ENCODE measurements at regions not wholly inside any gene's neighbourhood (a gene's known extent, or its start where the extent isn't known, plus 50 kb on each side); places are given as distances from the start of the nearest gene placed in this dataset.
"Not testable (repeated sequence)": the region's sequence is repeated elsewhere in the genome, so short reads cannot be mapped to it uniquely, and the experiment has no call there.

DNA sequence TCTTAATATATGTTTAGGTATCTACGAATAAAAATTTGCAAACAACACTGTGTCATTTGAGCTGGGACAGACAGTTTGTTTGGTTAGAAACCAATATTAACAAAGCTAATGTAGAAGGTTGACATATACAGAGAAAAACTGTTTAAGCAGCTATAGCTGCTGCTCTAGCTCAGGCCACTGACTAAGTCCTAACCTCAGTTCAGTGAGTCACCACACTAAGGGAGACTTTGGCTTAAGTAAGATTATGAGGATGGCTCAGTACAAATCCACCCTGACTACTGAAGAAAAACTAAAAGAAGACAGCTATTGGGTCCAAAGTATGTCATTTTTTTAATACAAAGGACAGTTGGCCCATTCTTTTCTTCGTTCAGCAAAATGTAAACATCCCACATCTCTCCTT, 717.3 kb upstream of the ACTRT1 start:
- no peak for ATAC-seq
- no peak for DNase-seq

DNA sequence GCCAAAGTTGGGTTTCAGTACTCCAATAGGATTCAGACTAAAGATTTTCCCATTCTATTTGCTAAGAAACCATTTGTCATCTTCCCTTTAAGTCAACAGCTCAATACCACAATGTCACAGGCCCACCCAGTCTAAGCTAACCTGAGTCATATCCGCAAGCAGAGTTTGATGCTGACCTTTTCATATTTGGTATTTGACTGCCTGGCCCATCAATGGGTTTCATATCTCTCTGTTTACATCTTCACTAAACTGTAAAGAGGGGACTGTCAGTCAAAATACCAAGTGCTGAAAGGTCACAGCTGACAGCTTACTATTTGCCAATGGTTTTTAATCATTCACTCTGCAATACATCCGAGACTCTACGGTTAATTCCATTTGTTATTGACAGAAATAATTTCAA, 707.5 kb upstream of the ACTRT1 start:
- DNase-seq, result no peak
- ATAC-seq, result no peak

DNA sequence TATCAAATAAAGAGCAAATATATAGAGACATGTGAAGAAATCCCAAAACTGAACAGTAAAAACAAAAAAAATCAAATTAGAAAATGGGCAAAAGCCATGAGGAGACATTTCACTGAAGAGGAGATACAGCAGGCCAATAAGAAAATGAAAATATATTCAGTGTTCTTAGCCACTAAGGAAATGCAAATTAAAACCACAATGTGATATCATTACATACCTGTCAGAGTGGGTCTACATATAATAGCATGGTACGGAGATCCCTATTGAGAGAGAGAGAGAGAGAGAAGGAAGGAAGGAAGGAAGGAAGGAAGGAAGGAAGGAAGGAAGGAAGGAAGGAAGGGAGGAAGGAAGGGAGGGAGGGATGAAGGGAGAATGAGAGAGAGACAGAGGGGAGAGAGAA, 707.0 kb upstream of the ACTRT1 start:
- ATAC-seq, result no peak
- DNase-seq, result no peak

DNA sequence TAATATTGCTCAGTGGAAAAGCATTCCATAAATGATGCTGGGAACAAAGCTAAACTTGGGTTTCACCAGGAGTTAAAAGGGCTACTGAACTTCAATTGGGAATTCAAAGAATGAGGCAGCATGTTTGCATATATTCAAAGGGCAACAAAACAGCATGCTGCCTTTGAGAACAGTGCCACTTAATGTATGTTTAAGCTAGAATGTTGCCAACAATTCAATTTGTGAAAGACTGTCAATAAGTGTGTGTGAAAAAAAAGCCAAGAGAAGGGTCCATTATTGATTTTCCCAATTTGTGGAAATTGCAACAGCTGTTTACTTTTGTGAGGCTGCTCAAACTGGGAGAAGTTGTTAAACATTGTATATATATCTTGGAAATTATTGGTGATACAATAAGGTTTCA, 701.9 kb upstream of the ACTRT1 start:
- no peak for DNase-seq
- no peak for ATAC-seq

DNA sequence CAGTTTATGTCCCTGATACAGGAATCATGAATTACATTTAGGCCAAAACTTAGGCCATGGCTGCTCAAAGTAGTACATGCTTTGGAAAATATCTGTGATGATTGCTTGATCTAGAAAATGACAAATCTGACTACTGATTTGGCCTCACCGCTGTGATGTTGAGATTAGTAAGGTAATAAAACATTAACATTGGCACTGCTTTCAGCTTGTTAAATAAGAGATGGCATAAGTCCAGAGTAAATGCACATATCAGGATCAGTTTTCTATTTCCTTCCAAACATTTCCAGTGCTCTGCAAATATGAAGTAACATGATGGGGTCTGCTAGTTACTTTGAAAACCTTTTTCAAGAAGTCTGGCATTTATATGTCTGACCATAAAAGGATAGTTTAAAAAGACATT, 687.3 kb upstream of the ACTRT1 start:
- DNase-seq (no peak), ATAC-seq (no peak)

DNA sequence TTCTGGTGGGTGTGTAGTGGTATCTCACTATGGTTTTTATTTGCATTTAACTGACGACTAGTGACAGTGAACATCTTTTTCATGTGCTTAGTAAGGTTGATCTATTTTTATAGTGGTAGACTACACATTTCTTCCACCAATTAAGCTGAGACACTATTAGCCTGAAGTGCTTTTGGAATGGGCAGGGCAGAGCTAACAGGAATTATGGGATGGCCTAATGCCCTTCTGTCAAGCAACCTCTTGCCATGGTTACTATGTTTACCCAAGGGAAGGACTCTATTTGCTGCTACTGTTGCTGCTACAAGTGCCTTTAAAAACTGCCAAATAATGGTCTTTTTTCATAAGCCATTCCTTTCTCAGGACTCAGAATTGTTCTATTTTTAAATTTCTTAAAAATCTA, 676.7 kb upstream of the ACTRT1 start:
- DNase-seq, result no peak
- ATAC-seq, result no peak

DNA sequence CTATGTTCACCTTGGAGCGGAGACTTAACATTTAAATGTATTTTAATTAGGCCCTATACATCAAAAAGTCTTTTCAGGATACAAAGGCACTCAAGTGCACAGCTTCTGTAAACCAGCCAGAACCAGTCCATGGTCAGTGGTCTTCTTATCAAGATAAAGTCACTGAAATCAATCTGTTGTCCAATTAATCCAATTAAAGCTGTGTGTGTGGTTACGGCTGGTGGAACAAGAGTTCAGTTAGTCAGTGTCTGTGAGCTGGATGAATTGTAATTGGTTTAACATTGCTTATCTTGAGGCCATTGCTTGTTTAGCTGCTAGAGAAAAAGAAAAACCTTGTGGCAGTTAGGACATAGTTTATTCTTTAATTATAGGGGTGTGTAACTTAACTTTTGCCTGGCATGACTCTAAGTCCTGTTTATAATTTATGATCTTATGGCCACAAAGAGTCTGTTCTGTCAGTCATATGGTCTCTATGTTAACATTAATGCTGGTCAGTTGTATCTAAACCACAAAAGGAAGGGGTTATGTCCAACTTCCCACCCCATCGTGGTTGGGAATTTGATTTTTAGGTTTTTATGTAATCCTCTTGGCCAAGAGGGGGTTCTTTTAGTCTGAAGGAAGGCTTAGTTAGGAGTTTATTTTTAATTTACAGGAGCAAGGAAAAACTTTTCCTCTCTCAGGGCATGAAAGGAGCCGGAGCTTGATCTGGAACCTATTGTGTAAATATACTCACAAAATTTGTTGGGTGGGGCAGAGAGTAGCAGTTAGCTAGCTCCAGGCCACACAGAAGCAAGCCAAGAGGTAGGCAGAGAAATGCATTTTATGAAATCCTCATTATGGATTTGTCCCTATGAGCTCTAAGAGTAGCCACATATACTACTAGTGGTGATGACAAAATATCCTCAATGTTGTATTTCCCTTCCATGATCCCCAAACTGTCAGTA, 665.7 kb upstream of the ACTRT1 start:
- DNase-seq (no peak), ATAC-seq (no peak)

DNA sequence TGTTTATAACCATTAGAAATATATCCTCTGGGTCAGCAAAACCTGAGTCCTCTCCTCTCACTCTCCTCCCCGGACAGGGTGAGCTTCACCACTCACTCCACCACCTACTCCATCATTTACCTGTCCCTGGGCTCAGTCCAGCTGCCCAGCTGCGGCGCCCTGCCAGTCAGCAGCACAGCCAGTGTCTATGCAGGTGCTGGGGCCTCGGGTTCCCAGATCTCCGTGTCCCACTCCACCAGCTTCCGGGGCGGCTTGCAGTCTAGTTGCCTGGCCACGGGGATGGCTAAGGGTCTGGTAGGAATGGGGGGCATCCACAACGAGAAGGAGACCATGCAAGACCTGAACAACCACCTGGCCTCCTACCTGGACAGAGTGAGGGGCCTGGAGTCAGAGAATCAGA, 662.2 kb upstream of the ACTRT1 start:
- ATAC-seq, result no peak
- DNase-seq, result no peak

DNA sequence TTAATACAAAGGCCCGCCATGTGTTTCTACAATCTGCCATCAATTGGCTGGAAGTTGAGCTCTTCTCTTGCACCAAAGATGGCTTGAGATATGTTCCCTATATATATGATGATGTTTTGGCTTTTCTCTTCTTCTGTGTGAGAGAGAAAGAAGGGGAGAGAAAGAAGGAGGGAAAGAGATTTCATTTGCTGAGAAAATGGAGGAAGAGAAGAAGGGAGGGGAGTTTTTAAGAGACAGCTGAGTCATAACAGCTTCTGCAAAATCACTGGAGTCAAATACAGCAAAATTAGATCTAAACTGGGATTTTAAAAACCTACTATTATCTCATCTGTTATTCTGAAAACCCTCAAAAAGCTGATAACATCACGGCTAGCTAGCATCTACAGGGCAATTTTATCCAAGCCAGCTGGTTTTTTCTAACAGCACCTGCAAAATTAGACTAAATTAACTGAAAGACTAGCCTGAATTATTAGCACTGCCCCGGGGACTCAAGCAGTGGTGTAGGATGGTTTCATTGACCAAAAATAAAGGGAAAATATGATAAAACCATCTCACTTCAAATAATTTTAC, 647.6 kb upstream of the ACTRT1 start:
- DNase-seq (no peak), ATAC-seq (no peak)

DNA sequence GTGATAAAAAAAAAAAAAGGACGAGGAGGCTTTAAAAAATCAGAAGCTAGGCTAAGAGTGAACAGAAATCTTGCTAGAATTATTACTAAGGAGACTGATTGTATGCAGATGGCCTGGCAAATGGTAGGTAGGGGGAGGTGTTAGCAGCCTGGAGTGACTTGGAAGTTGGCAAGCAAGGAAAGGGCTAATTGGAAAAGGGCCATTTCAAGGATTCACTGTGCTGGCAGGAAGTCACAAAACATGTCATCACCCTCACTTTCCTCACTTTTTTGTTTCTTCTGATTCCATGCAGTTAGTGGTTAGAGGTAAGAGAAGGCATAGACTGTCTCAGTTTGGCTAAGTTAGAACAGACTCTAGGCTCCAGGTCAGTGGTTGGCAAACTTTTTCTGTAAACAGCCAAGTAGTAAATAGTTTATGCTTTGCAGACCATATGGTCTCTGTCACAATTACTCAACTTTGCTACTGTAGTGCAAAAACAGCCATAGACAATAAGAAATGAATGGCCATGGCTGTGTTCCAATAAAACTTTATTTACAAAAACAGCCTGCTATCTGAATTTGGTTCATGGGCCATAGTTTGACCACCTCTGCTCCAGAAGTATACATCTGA, 646.5 kb upstream of the ACTRT1 start:
- no peak for DNase-seq
- ATAC-seq, result no peak

DNA sequence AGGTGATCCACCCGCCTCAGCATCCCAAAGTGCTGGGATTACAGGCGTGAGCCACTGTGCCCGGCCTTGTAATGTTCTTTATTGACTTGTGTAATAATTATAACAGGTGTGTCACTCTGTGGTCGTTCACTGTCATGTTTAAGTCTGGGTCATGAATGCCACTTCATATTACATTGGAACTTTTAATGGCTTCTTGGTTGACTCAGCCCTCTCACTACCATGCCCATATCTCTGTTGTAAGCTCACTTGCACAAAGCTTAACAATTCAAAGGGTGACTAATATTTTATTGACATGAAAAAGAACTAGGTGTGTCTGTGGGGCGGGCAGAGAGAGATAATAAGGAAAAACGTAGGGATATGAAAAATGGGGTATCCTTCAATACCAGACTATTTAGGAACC, 639.7 kb upstream of the ACTRT1 start:
- DNase-seq (no peak), ATAC-seq (no peak)

DNA sequence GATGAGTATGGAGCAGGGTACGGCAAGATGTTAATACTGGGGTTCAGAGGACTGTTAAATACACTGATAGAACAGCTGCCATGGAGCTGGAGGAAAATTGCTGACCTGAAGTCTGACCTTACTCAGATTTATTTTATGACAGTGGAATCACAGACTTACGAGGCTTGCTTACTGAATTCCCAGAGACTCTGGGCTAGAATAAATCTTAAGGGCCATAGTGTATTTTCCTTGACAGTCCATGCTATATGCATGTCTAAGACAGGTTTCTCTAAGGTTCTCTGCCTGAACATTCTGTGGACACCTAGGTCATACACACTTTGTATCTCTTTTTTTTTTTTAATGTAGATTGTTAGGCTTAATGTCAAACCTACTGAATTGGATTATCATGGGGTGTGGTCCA, 633.2 kb upstream of the ACTRT1 start:
- no peak for ATAC-seq
- no peak for DNase-seq

DNA sequence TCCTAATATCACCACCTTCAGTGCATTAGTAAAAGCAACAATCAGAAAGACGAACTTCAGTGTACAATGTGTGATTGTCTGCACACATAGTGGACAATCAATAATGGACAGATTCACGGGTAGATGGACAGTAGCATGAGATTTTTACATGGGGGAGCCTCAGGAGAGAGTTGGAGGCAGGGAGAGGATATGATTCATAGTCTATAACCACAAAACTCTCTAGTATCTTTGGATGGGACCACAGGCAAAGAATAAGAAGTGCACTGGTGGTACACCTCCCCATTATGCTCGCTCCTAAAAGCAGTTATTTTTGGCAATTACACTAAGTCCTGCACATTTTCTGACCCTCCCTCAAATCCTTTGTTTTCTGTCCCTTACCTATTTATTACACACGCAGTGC, 624.4 kb upstream of the ACTRT1 start:
- DNase-seq (no peak), ATAC-seq (no peak)

DNA sequence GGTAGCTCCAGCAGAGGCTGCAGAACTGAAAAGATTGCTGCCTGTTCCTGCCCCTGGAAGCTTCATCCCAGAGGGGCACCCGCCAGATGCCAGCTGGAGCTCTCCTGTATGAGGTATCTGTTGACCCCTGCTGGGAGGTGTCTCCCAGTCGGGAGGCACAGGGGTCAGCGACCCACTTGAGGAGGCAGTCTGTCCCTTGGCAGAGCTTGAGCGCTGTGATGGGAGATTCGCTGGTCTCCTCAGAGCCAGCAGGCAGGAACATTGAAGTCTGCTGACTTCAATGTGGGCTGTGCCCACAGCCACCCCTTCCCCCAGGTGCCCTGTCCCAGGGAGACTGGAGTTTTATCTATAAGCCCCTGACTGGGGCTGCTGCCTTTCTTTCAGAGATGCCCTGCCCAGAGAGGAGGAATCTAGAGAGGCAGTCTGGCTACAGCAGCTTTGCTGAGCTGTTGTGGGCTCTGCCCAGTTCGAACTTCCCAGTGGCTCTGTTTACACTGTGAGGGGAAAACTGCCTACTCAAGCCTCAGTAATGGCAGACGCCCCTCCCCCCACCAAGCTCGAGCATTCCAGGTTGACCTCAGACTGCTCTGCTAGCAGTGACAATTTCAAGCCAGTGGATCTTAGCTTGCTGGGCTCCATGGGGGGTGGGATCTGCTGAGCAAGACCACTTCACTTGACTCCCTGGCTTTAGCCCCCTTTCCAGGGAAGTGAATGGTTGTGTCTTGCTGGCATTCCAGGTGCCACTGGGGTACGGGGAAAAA, 622.3 kb upstream of the ACTRT1 start:
- DNase-seq, ATAC-seq: not testable (repeated sequence)

DNA sequence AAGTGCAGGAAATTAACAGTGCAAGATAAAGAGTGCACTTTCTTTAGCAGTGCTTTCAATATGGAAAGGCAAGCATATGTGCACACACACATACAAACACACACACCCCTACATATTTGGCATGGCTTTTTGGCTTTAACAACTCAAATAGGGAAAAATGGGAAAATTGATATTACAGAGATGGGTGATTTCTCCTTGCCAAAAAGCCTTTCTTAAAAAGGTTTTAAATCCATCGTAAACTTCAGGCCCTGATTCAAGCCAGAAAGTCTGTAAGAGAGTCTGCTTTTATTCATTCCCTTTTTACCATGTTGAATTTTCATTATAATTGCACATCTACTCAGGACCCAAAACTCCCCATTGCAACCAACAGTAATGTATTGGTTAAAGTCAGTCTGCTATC, 612.0 kb upstream of the ACTRT1 start:
- ATAC-seq, result no peak
- no peak for DNase-seq

DNA sequence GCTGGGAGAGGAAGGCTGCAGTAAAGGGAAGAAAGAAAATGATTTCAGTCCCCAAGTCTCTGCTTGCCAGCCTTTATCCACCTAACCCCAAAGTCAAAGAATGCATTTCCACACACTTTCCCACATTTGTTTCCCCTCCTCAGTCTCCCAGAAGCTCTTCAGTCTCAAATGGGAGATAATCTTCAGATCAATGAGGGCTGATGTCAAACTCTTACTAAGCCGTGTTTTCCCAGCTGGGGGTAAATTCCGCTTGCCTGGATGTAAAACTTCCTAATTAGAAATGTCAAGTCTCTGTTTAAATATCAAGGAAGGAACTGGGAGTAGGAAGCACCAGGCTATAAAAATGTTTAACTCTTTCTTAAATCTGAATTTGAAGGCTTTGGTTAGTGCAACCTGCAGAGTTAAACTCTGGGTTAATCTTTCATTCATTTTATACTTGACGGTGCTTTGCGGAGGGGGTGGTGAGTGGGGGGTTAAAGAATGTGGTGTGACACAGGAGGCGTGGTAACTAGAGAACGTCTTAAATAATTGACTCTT, 601.4 kb upstream of the ACTRT1 start:
- DNase-seq, result no peak
- no peak for ATAC-seq

DNA sequence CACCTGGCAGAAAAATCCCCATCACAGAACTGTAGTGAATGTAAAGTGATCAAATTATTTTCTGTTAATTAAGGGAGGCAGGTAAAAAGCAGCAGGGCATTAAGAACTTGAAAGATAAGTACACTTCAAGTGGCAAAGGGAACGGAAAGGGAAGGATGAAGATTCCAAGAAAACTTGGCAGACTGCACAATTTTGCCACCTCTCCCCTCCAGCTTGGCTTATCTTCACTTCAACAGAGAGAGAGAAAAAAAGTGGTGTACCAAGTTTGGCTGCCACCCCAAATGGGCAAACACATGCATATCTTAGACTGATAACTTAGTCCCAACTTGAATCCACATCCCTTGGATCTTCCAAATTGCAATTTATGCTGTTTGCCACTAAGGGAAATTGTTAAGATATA, 598.1 kb upstream of the ACTRT1 start:
- no peak for ATAC-seq
- DNase-seq, result no peak

DNA sequence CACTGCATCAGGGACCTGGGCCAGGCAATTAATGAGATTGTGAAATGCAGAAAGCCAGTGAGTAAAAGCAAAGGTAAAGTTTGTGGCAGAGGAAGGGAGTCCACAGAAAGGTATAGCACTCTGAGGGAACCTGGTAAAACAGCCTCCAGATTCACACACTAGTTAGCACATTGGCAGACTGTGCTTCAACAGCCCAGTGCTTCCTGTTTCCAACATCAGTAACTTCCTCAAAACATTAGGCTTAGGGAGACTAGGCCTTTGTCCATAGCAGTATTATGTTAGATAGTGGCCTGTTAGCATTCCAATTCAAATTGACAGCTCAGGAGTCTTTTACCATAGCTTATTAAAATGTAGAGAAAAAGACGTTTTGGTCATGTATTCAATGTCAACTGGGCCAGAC, 582.6 kb upstream of the ACTRT1 start:
- no peak for ATAC-seq
- DNase-seq, result no peak

DNA sequence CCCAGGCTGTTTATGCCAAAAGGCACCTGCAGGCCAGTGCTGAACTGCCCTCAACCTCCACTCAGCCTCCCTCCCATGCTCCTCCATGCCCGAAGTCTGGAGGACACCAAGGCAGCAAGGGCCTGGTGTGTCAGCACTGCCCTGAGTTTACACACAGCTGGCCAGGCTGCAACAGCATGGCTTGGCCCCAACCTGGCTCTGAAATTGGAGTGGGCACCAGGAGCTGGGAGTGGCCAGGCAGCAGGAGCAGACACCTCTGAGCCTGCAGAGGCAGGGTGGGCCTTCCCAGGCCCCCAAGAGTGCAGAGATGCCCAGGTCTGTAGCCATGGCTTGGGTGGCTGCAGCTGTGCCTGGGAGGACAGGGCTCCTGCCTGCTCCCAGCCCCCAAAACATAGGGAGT, 571.2 kb upstream of the ACTRT1 start:
- no peak for ATAC-seq
- no peak for DNase-seq

DNA sequence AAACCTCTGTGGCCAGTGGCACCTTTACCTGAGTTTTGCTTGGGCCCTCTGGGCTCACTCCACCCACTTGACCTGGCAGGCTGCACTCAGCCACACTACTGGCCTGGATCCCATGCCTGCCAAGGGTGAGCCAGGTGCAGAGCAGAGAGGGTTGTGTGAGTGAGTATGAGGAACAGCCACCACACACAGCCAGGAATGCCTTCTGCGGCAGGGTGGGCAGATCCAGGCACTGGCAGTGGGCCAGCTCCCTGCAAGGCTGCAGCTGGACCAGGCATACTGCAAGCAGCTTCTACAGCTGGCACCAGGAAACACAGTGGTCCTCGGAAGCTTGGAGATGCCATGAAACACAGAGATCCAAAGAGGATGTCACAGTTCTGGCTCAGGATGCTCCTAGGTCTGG, 570.1 kb upstream of the ACTRT1 start:
- DNase-seq, result no peak
- no peak for ATAC-seq

DNA sequence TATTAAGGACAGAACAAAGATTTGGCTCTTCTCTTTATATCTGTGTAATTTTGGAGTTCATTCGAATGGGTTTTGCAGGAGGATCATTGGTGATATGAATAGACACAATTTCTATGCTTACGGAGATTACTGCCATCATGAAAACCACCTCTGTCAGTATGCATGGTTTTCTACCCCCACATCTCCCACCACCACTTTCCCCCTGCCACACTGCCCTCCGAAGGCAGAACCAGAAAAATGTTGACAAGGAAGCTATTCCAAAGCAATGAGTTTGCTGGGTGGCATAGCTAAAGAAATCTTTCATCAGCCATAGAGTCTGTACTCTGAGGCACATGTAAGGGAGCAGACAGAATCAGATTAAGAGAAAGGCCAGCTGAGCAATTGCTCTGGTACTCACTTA, 567.3 kb upstream of the ACTRT1 start:
- no peak for DNase-seq
- no peak for ATAC-seq

DNA sequence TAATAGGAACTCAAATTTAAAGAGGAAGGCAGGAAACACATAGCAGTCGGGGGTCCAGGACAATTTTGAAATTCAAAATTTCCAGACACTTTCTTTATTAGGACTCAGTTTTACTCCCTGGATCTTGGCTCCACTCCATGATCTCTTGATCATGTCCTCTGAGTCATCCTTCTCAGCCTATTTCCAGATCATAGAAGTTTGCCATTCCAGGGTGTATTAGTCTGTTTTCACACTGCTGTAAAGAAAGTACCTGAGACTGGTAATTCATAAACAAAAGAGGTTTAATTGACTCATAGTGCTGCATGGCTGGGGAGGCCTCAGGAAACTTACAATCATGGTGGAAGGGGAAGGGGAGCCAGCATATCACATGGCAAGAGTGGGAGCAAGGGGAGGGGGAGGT, 564.7 kb upstream of the ACTRT1 start:
- DNase-seq (no peak), ATAC-seq (no peak)

DNA sequence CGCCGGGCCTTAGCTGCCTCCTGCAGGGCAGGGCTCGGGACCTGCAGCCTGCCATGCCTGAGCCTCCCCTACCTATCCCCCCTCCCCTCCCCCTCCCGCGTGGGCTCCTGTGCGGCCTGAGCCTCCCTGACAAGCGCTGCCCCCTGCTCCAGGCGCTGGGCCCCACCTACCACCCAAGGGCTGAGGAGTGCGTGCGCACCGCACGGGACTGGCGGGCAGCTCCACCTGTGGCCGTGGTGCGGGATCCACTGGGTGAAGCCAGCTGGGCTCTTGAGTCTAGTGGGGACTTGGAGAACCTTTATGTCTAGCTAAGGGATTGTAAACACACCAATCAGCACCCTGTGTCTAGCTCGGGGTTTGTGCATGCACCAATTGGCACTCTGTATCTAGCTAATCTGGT, 554.6 kb upstream of the ACTRT1 start:
- not testable (repeated sequence) for DNase-seq, ATAC-seq
